ENCODE measurements at regions not wholly inside any gene's neighbourhood (a gene's known extent, or its start where the extent isn't known, plus 50 kb on each side); places are given as distances from the start of the nearest gene placed in this dataset.

GRCh38 chr18:37653618-37654017, 88.0 kb upstream of the CELF4 start:
- TF ChIP-seq EZH2 (IDR thresholded peaks at IDR 0.05; ENCODE audit: borderline replicate concordance, low read length) (no peak), CTCF (conservative IDR thresholded peaks at IDR 0.05 in 1 of 2, IDR thresholded peaks at IDR 0.05 in 1 of 2; ENCODE audit: extremely low read depth in 1 of 2, insufficient read depth in 1 of 2, low read depth in 1 of 2, low read length in 2 of 2) (no peak)
